ENCODE measurements at regions not wholly inside any gene's neighbourhood (a gene's known extent, or its start where the extent isn't known, plus 50 kb on each side); places are given as distances from the start of the nearest gene placed in this dataset.

DNA sequence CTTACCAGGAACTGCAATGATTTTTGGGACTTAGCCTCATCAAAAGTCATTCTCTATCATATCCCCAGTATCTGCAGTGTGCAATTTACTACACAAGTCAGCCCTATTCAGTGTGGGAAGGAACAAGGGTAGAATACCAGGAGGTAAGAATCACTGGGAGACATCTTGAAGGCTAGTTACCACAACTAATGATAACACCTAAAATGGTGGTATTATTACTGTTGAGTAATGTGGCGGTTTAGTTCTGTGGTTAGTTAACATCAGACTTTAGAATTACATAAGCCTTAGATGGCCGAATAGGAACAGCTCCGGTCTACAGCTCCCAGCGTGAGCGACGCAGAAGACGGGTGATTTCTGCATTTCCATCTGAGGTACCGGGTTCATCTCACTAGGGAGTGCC lies 567.9 kb upstream of the CDH11 start:
- no CpG with 5 or more reads among the region's 8 CpGs for WGBS (ENCODE audit: insufficient coverage, low lambda C conversion rate)
- H3K27me3 ChIP-seq (ENCODE audit: control insufficient read depth, insufficient read depth, low read length): no peaks in the 10 kb centered on the region

DNA sequence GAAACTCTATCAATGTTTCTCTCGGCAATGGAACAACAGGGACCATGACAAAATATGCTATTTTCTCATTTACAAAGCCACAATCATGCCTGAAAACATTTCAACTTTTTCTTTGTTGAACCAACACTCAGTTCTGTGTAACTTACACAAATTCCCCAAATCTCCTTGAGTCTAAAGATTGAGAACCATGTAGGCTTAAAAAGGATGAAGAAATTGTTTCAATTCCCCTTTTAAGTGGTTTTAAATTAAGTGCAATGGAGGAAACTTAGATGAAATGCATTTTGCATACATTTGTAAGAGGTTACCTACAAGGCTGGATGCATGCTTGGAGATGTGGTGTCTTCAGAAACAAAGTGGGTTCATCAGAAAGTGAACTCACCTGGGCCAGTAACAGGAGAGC lies 566.4 kb upstream of the CDH11 start:
- Histone ChIP-seq H3K27me3 (ENCODE audit: control insufficient read depth, insufficient read depth, low read length) (no peaks in the 10 kb centered on the region), H3K4me1 (ENCODE audit: control insufficient read depth, insufficient read depth, low read length) (no peaks in the 10 kb centered on the region), H3K4me3 (ENCODE audit: low read length) (no peak overlapping the region), H3K27ac (ENCODE audit: low read length) (no peak overlapping the region), H3K9me3 (ENCODE audit: control insufficient read depth, low read depth, low read length) (no peaks in the 10 kb centered on the region), H3K36me3 (ENCODE audit: control insufficient read depth, insufficient read depth, low read length) (no peaks in the 10 kb centered on the region)
- DNase-seq: no peak
- WGBS (ENCODE audit: insufficient coverage, low lambda C conversion rate): no CpG with 5 or more reads among the region's 1 CpG

More for the DNA sequence above, 567.9 kb upstream of the CDH11 start:
- Histone ChIP-seq H3K27ac (ENCODE audit: low read length) (no peak overlapping the region), H3K4me1 (ENCODE audit: control insufficient read depth, insufficient read depth, low read length) (no peaks in the 10 kb centered on the region), H3K9me3 (ENCODE audit: control insufficient read depth, low read depth, low read length) (no peaks in the 10 kb centered on the region), H3K36me3 (ENCODE audit: control insufficient read depth, insufficient read depth, low read length) (no peaks in the 10 kb centered on the region), H3K4me3 (ENCODE audit: low read length) (no peak overlapping the region)
- no peak for DNase-seq

DNA sequence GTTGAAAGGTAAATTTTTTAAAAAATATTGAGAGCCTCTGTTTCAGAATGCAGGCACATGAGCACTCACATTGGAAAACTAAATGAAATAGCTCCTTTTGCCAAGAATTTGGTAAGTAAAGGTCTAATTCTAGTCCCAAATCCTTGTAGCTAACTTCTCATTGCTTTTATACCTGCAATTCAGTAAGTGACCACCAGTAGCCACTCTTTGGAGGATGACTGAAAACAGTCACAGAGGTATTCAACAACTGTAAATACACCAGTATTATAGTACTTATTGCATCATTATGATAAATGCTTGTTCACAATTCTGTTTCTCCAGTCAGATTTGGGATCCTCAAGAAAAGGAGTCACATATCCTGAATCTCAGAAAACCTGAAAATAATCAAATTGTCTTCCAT lies 562.4 kb upstream of the CDH11 start:
- H3K9me3 ChIP-seq (ENCODE audit: control insufficient read depth, low read depth, low read length): peaks cover 3% of the 10 kb centered on the region
- no peak for DNase-seq

DNA sequence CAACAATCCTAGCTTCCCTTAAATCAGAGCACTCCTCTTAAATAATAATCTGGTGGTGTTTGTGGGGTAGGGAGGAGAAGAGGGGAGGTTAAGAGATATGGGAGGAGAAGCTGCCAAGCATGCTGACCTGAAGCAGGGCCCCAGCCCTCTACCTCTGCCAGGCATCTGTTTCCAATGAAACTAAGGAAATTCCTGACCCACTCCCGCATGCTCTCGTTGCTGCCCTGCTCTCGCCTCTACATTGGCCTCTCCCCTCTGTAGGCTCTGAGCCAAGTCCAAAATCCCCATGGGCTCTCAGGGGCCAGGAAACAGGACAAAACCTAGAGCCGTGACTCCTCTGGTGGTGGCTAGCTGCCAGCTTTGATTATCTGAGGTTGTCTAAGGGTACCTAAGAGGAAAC lies 559.5 kb upstream of the CDH11 start:
- H3K27me3 ChIP-seq (ENCODE audit: control insufficient read depth, insufficient read depth, low read length): no peaks in the 10 kb centered on the region
- WGBS (ENCODE audit: insufficient coverage, low lambda C conversion rate): no CpG with 5 or more reads among the region's 4 CpGs
- H3K36me3 ChIP-seq (ENCODE audit: control insufficient read depth, insufficient read depth, low read length): no peaks in the 10 kb centered on the region
- H3K4me1 ChIP-seq (ENCODE audit: control insufficient read depth, insufficient read depth, low read length): no peaks in the 10 kb centered on the region
- no peak for DNase-seq
- no peak overlapping the region for H3K4me3 ChIP-seq (ENCODE audit: low read length)
- H3K9me3 ChIP-seq (ENCODE audit: control insufficient read depth, low read depth, low read length): peaks cover 3% of the 10 kb centered on the region
- H3K27ac ChIP-seq (ENCODE audit: low read length): no peak overlapping the region

More for the DNA sequence above, 562.4 kb upstream of the CDH11 start:
- no peak overlapping the region for H3K4me3 ChIP-seq (ENCODE audit: low read length)
- H3K36me3 ChIP-seq (ENCODE audit: control insufficient read depth, insufficient read depth, low read length): no peaks in the 10 kb centered on the region
- H3K4me1 ChIP-seq (ENCODE audit: control insufficient read depth, insufficient read depth, low read length): no peaks in the 10 kb centered on the region
- H3K27ac ChIP-seq (ENCODE audit: low read length): no peak overlapping the region
- H3K27me3 ChIP-seq (ENCODE audit: control insufficient read depth, insufficient read depth, low read length): no peaks in the 10 kb centered on the region

DNA sequence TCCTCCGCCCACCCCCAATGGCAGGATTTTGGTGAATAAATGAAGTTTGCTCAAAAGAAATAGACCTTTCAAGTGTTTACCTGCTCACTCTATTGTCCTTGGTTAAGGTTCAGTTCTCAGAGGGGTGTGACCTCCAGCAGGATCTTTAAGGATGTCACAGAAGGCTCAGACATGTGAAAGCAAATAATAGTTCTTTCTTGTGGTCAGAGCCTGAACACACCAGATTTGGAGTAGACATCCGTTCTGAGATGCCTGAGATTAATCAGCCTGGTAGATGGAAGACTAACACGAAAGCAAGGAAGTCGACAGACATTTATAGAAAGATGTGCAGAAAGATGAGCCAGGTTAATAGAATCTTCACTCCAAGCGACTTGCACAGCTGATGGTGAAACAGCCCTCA lies 557.9 kb upstream of the CDH11 start:
- Histone ChIP-seq H3K4me1 (ENCODE audit: control insufficient read depth, insufficient read depth, low read length) (no peaks in the 10 kb centered on the region), H3K27me3 (ENCODE audit: control insufficient read depth, insufficient read depth, low read length) (no peaks in the 10 kb centered on the region), H3K4me3 (ENCODE audit: low read length) (no peak overlapping the region), H3K36me3 (ENCODE audit: control insufficient read depth, insufficient read depth, low read length) (no peaks in the 10 kb centered on the region), H3K9me3 (ENCODE audit: control insufficient read depth, low read depth, low read length) (peaks cover 3% of the 10 kb centered on the region), H3K27ac (ENCODE audit: low read length) (no peak overlapping the region)
- WGBS (ENCODE audit: insufficient coverage, low lambda C conversion rate): no CpG with 5 or more reads among the region's 5 CpGs
- DNase-seq: no peak

DNA sequence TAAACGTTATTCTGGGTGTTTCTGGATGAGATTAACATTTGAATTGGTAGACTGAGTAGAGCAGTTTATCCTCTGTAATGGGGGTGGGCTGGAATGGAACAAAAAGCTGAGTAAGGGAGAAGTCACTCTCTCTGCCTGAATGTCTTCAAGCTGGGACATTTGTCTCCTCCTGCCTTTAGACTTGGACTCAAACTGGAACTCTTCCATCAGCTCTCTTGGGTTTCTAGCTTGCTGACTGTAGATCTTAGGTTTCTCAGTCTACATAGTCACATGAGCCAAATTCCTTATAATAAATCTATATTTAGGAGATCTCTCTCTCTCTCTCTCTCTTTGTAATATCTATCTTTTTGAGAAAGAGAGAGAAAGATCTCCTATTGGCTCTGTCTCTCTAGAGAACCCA lies 553.3 kb upstream of the CDH11 start:
- Histone ChIP-seq H3K9me3 (ENCODE audit: control insufficient read depth, low read depth, low read length) (no peaks in the 10 kb centered on the region), H3K36me3 (ENCODE audit: control insufficient read depth, insufficient read depth, low read length) (no peaks in the 10 kb centered on the region), H3K4me3 (ENCODE audit: low read length) (no peak overlapping the region), H3K27ac (ENCODE audit: low read length) (no peak overlapping the region), H3K27me3 (ENCODE audit: control insufficient read depth, insufficient read depth, low read length) (no peaks in the 10 kb centered on the region), H3K4me1 (ENCODE audit: control insufficient read depth, insufficient read depth, low read length) (no peaks in the 10 kb centered on the region)
- WGBS (ENCODE audit: insufficient coverage, low lambda C conversion rate): 40% methylated on average over 1 of the region's 1 CpG
- DNase-seq: no peak

DNA sequence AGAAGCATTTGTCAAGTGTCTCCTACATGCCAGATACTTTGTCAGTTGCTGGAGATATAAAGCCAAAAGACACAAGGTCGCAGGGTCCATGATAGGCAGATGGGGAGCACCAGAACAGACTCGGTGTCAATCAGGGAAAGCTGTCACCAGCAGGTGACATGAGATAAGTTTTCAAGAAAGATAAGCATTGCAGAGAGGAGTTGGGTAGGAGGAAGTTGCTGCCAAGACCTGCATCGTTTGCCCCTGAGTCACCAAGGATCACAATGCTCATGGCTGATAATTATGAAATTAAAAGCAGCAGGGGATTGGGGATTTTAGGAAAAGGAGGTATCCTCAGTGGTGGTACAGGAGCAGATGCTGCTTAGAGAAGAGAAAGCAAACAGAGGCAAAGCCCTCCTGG lies 551.1 kb upstream of the CDH11 start:
- DNase-seq: no peak
- H3K4me3 ChIP-seq (ENCODE audit: low read length): no peak overlapping the region
- H3K4me1 ChIP-seq (ENCODE audit: control insufficient read depth, insufficient read depth, low read length): no peaks in the 10 kb centered on the region
- H3K9me3 ChIP-seq (ENCODE audit: control insufficient read depth, low read depth, low read length): no peaks in the 10 kb centered on the region
- no peaks in the 10 kb centered on the region for H3K36me3 ChIP-seq (ENCODE audit: control insufficient read depth, insufficient read depth, low read length)
- H3K27ac ChIP-seq (ENCODE audit: low read length): no peak overlapping the region
- 20% methylated on average over 1 of the region's 3 CpGs for WGBS (ENCODE audit: insufficient coverage, low lambda C conversion rate)
- H3K27me3 ChIP-seq (ENCODE audit: control insufficient read depth, insufficient read depth, low read length): no peaks in the 10 kb centered on the region

DNA sequence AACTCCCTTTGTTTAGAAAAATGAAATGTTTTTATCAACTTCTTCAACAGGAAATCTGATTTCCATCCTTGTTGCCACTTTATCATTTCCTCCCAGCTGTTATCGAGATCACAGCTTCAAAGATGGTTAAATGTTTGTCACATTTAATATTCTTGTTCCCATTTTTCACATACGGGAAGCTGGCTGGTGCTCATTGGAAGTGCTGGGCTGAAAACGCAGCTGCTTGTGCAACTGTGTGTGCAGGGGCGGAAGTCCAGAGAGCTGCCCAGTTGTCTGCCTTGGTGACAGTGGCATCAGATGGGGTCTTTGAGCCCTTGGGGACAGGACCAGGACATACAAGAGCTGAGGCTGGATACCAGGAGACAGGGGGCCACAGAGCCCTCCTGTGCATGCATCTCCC lies 549.2 kb upstream of the CDH11 start:
- Histone ChIP-seq H3K27ac (ENCODE audit: low read length) (no peak overlapping the region), H3K4me1 (ENCODE audit: control insufficient read depth, insufficient read depth, low read length) (no peaks in the 10 kb centered on the region), H3K4me3 (ENCODE audit: low read length) (no peak overlapping the region), H3K9me3 (ENCODE audit: control insufficient read depth, low read depth, low read length) (no peaks in the 10 kb centered on the region), H3K27me3 (ENCODE audit: control insufficient read depth, insufficient read depth, low read length) (no peaks in the 10 kb centered on the region), H3K36me3 (ENCODE audit: control insufficient read depth, insufficient read depth, low read length) (no peaks in the 10 kb centered on the region)
- no CpG with 5 or more reads among the region's 4 CpGs for WGBS (ENCODE audit: insufficient coverage, low lambda C conversion rate)
- DNase-seq: no peak

DNA sequence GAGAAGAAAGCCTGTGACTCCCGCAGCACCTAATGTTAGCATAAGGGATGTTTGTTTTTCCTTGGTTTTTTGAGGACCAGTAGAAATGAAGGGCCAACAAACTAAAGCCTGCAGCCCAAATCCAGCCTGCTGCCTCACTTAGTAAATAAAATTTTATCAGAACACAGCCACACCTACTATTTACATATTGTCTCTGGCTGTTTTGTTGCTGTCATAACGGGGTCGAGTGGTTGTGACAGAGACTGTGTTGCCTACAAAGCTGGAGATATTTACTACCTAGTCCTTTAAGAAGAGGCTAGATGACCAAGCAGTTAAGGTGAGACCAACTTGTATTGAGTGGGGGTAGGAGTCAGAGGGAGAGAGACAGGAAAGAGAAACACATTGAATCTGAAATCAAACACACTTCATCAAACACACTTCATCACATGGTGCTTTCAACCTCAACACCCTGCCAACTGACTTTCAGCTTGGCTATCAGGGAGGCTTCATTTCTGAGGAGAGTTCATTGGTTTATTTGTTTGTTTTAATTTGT lies 546.3 kb upstream of the CDH11 start:
- Histone ChIP-seq H3K4me1 (ENCODE audit: control insufficient read depth, insufficient read depth, low read length) (no peaks in the 10 kb centered on the region), H3K9me3 (ENCODE audit: control insufficient read depth, low read depth, low read length) (no peaks in the 10 kb centered on the region), H3K4me3 (ENCODE audit: low read length) (no peak overlapping the region), H3K27ac (ENCODE audit: low read length) (no peak overlapping the region), H3K27me3 (ENCODE audit: control insufficient read depth, insufficient read depth, low read length) (no peaks in the 10 kb centered on the region), H3K36me3 (ENCODE audit: control insufficient read depth, insufficient read depth, low read length) (no peaks in the 10 kb centered on the region)
- no peak for DNase-seq
- no CpG with 5 or more reads among the region's 3 CpGs for WGBS (ENCODE audit: insufficient coverage, low lambda C conversion rate)

DNA sequence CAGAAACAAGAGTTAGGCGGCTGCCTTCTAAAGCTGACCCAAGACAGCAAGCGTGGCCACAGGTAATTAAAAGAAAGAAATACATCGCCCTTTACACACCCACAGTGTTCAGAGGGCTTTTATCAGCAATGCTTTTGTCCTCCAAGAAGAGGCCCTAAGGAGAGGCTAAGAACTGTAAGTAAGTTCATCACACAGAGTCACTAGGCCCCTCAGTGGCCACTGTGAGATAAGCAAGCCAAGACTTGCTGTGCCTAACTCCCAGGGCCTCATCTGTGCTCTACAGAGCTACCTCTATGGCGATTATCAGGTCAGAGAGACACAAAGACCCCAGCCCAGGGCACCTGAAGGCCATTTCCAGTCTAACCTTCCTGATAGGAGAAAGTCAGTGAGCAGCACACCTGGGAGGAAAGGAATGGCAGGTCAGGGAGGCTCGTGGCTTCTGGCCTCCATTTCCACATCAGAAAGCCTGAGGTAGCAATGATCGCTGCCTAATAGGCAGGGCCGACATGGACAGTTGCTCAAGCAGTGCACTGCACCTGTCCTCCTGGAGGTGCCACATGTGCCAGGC lies 545.2 kb upstream of the CDH11 start:
- Histone ChIP-seq H3K9me3 (ENCODE audit: control insufficient read depth, low read depth, low read length) (no peaks in the 10 kb centered on the region), H3K36me3 (ENCODE audit: control insufficient read depth, insufficient read depth, low read length) (no peaks in the 10 kb centered on the region), H3K27me3 (ENCODE audit: control insufficient read depth, insufficient read depth, low read length) (no peaks in the 10 kb centered on the region), H3K4me1 (ENCODE audit: control insufficient read depth, insufficient read depth, low read length) (no peaks in the 10 kb centered on the region), H3K4me3 (ENCODE audit: low read length) (no peak overlapping the region), H3K27ac (ENCODE audit: low read length) (no peak overlapping the region)
- DNase-seq: no peak
- no CpG with 5 or more reads among the region's 7 CpGs for WGBS (ENCODE audit: insufficient coverage, low lambda C conversion rate)

DNA sequence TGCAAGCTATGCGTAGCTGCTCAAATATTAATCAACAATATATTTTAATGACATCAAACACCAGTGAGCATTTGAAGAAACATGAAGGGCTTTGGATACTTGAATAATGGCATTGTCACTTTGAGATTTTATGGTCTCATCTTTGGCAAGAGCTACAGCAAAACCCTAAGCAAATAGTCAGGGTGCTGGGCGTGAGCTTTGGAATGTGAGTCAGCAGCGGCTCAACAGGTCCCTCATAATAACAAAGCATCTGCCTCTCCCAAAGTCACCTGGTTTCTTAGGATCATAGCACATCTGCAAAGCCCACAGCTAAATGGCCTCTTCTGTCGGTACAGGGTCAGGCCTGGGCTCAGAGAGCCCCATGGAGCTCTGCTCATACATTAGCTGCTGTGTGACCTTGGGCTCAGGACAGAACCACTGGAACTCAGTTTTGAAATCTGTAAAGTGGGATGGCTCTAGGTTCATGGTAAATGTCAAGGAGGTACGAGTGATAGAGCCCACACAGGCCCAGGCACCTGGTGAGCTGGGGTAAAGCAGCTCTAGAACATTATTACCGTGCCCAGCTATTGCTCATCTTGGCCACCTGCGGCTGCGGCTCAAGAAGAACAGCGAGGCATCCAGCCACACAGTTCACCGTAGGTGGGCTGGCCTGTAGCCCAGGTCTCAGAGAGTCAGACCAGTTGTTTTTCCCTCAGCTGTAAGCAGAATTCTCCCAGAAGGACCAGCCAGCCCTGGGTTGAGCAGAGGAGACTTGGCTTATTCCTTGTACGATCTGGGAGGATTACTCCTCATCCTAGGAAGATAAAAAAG lies 544.5 kb upstream of the CDH11 start:
- Histone ChIP-seq H3K27me3 (ENCODE audit: control insufficient read depth, insufficient read depth, low read length) (no peaks in the 10 kb centered on the region), H3K4me1 (ENCODE audit: control insufficient read depth, insufficient read depth, low read length) (no peaks in the 10 kb centered on the region), H3K4me3 (ENCODE audit: low read length) (no peak overlapping the region), H3K27ac (ENCODE audit: low read length) (no peak overlapping the region), H3K36me3 (ENCODE audit: control insufficient read depth, insufficient read depth, low read length) (no peaks in the 10 kb centered on the region), H3K9me3 (ENCODE audit: control insufficient read depth, low read depth, low read length) (no peaks in the 10 kb centered on the region)
- no peak for DNase-seq
- WGBS (ENCODE audit: insufficient coverage, low lambda C conversion rate): no CpG with 5 or more reads among the region's 11 CpGs

Data from large intestine (tissue), 3 donors.